ENCODE measurements at regions not wholly inside any gene's neighbourhood (a gene's known extent, or its start where the extent isn't known, plus 50 kb on each side); places are given as distances from the start of the nearest gene placed in this dataset.
A peak's percentile ranks its signal among the peaks of the same experiment; 100 is the strongest.
"Not testable (repeated sequence)": the region's sequence is repeated elsewhere in the genome, so short reads cannot be mapped to it uniquely, and the experiment has no call there.

- Histone ChIP-seq H3K27me3 (ENCODE audit: control insufficient read depth in 1 of 2, insufficient read depth in 2 of 2, low read length in 2 of 2) (no peaks in the 10 kb centered on the region), H3K27ac (ENCODE audit: low read length) (no peak overlapping the region), H3K4me3 (ENCODE audit: low read length in 2 of 2) (no peak overlapping the region), H3K9ac (ENCODE audit: low read length in 2 of 2) (no peak overlapping the region), H3K36me3 (ENCODE audit: control insufficient read depth in 2 of 2, insufficient read depth in 2 of 2, low read length in 2 of 2) (no peaks in the 10 kb centered on the region), H3K9me3 (ENCODE audit: control insufficient read depth in 2 of 2, low read length in 2 of 2) (no peaks in the 10 kb centered on the region), H3K4me1 (ENCODE audit: control insufficient read depth, insufficient read depth, low read length) (no peaks in the 10 kb centered on the region)
Measured at GRCh38 chr11:116030697-116031331, 526.6 kb upstream of the CADM1 start.

- not testable (repeated sequence) for H3K27ac ChIP-seq (ENCODE audit: low read length); H3K4me3 ChIP-seq (ENCODE audit: low read length in 2 of 2); H3K4me1 ChIP-seq (ENCODE audit: control insufficient read depth, insufficient read depth, low read length); H3K36me3 ChIP-seq (ENCODE audit: control insufficient read depth in 2 of 2, insufficient read depth in 2 of 2, low read length in 2 of 2); H3K27me3 ChIP-seq (ENCODE audit: control insufficient read depth in 1 of 2, insufficient read depth in 2 of 2, low read length in 2 of 2); H3K9ac ChIP-seq (ENCODE audit: low read length in 2 of 2); H3K9me3 ChIP-seq (ENCODE audit: control insufficient read depth in 2 of 2, low read length in 2 of 2)
Measured at GRCh38 chr11:116028506-116028905, 524.3 kb upstream of the CADM1 start.

- no peak overlapping the region for H3K9ac ChIP-seq (ENCODE audit: low read length in 2 of 2)
- H3K27ac ChIP-seq (ENCODE audit: low read length), result no peak overlapping the region
- no peak overlapping the region for H3K4me3 ChIP-seq (ENCODE audit: low read length in 2 of 2)
- no peaks in the 10 kb centered on the region for H3K4me1 ChIP-seq (ENCODE audit: control insufficient read depth, insufficient read depth, low read length)
- H3K27me3 ChIP-seq (ENCODE audit: control insufficient read depth in 1 of 2, insufficient read depth in 2 of 2, low read length in 2 of 2), result no peaks in the 10 kb centered on the region
- H3K9me3 ChIP-seq (ENCODE audit: control insufficient read depth in 2 of 2, low read length in 2 of 2), result peaks cover 0 to 3% of the 10 kb centered on the region in 2 donors
- no peaks in the 10 kb centered on the region for H3K36me3 ChIP-seq (ENCODE audit: control insufficient read depth in 2 of 2, insufficient read depth in 2 of 2, low read length in 2 of 2)
Measured at GRCh38 chr11:115999437-115999836, 495.2 kb upstream of the CADM1 start.

- no peak overlapping the region for H3K4me3 ChIP-seq (ENCODE audit: low read length in 2 of 2)
- peaks cover 0 to 4% of the 10 kb centered on the region in 2 donors for H3K9me3 ChIP-seq (ENCODE audit: control insufficient read depth in 2 of 2, low read length in 2 of 2)
- no peak overlapping the region for H3K9ac ChIP-seq (ENCODE audit: low read length in 2 of 2)
- H3K36me3 ChIP-seq (ENCODE audit: control insufficient read depth in 2 of 2, insufficient read depth in 2 of 2, low read length in 2 of 2), result no peaks in the 10 kb centered on the region
- H3K27me3 ChIP-seq (ENCODE audit: control insufficient read depth in 1 of 2, insufficient read depth in 2 of 2, low read length in 2 of 2), result no peaks in the 10 kb centered on the region
- H3K4me1 ChIP-seq (ENCODE audit: control insufficient read depth, insufficient read depth, low read length), result no peaks in the 10 kb centered on the region
- H3K27ac ChIP-seq (ENCODE audit: low read length), result no peak overlapping the region
Measured at GRCh38 chr11:115996808-115997188, 492.6 kb upstream of the CADM1 start.

GRCh38 chr11:115996125-115996807 lies 492.1 kb upstream of the CADM1 start:
- Histone ChIP-seq H3K4me3 (ENCODE audit: low read length in 2 of 2) (no peak overlapping the region), H3K27ac (ENCODE audit: low read length) (no peak overlapping the region), H3K9me3 (ENCODE audit: control insufficient read depth in 2 of 2, low read length in 2 of 2) (peaks cover 0 to 4% of the 10 kb centered on the region in 2 donors), H3K36me3 (ENCODE audit: control insufficient read depth in 2 of 2, insufficient read depth in 2 of 2, low read length in 2 of 2) (no peaks in the 10 kb centered on the region), H3K9ac (ENCODE audit: low read length in 2 of 2) (no peak overlapping the region), H3K27me3 (ENCODE audit: control insufficient read depth in 1 of 2, insufficient read depth in 2 of 2, low read length in 2 of 2) (no peaks in the 10 kb centered on the region), H3K4me1 (ENCODE audit: control insufficient read depth, insufficient read depth, low read length) (no peaks in the 10 kb centered on the region)

- Histone ChIP-seq H3K4me1 (ENCODE audit: control insufficient read depth, insufficient read depth, low read length) (no peaks in the 10 kb centered on the region), H3K4me3 (ENCODE audit: low read length in 2 of 2) (no peak overlapping the region), H3K27me3 (ENCODE audit: control insufficient read depth in 1 of 2, insufficient read depth in 2 of 2, low read length in 2 of 2) (no peaks in the 10 kb centered on the region), H3K9me3 (ENCODE audit: control insufficient read depth in 2 of 2, low read length in 2 of 2) (peaks cover 0 to 4% of the 10 kb centered on the region in 2 donors), H3K27ac (ENCODE audit: low read length) (no peak overlapping the region), H3K36me3 (ENCODE audit: control insufficient read depth in 2 of 2, insufficient read depth in 2 of 2, low read length in 2 of 2) (no peaks in the 10 kb centered on the region), H3K9ac (ENCODE audit: low read length in 2 of 2) (no peak overlapping the region)
Measured at GRCh38 chr11:115993590-115993989, 489.4 kb upstream of the CADM1 start.

- Histone ChIP-seq H3K9ac (ENCODE audit: low read length in 2 of 2) (no peak overlapping the region), H3K27ac (ENCODE audit: low read length) (no peak overlapping the region), H3K4me1 (ENCODE audit: control insufficient read depth, insufficient read depth, low read length) (no peaks in the 10 kb centered on the region), H3K27me3 (ENCODE audit: control insufficient read depth in 1 of 2, insufficient read depth in 2 of 2, low read length in 2 of 2) (no peaks in the 10 kb centered on the region), H3K4me3 (ENCODE audit: low read length in 2 of 2) (peak overlapping the region in 1 of 2 donors; percentile 52), H3K9me3 (ENCODE audit: control insufficient read depth in 2 of 2, low read length in 2 of 2) (peaks cover 0 to 4% of the 10 kb centered on the region in 2 donors), H3K36me3 (ENCODE audit: control insufficient read depth in 2 of 2, insufficient read depth in 2 of 2, low read length in 2 of 2) (no peaks in the 10 kb centered on the region)
Measured at GRCh38 chr11:115990004-115990447, 485.8 kb upstream of the CADM1 start.

GRCh38 chr11:115985896-115986295 lies 481.7 kb upstream of the CADM1 start:
- H3K9me3 ChIP-seq (ENCODE audit: control insufficient read depth in 2 of 2, low read length in 2 of 2), result no peaks in the 10 kb centered on the region
- no peak overlapping the region for H3K4me3 ChIP-seq (ENCODE audit: low read length in 2 of 2)
- no peak overlapping the region for H3K9ac ChIP-seq (ENCODE audit: low read length in 2 of 2)
- no peak overlapping the region for H3K27ac ChIP-seq (ENCODE audit: low read length)
- H3K27me3 ChIP-seq (ENCODE audit: control insufficient read depth in 1 of 2, insufficient read depth in 2 of 2, low read length in 2 of 2), result no peaks in the 10 kb centered on the region
- no peaks in the 10 kb centered on the region for H3K36me3 ChIP-seq (ENCODE audit: control insufficient read depth in 2 of 2, insufficient read depth in 2 of 2, low read length in 2 of 2)
- H3K4me1 ChIP-seq (ENCODE audit: control insufficient read depth, insufficient read depth, low read length), result peaks cover 10% of the 10 kb centered on the region

GRCh38 chr11:115984228-115984627 lies 480.0 kb upstream of the CADM1 start:
- Histone ChIP-seq H3K9ac (ENCODE audit: low read length in 2 of 2) (no peak overlapping the region), H3K27me3 (ENCODE audit: control insufficient read depth in 1 of 2, insufficient read depth in 2 of 2, low read length in 2 of 2) (no peaks in the 10 kb centered on the region), H3K9me3 (ENCODE audit: control insufficient read depth in 2 of 2, low read length in 2 of 2) (no peaks in the 10 kb centered on the region), H3K4me3 (ENCODE audit: low read length in 2 of 2) (no peak overlapping the region), H3K4me1 (ENCODE audit: control insufficient read depth, insufficient read depth, low read length) (peaks cover 19% of the 10 kb centered on the region), H3K36me3 (ENCODE audit: control insufficient read depth in 2 of 2, insufficient read depth in 2 of 2, low read length in 2 of 2) (no peaks in the 10 kb centered on the region), H3K27ac (ENCODE audit: low read length) (no peak overlapping the region)

- no peak overlapping the region for H3K27ac ChIP-seq (ENCODE audit: low read length)
- H3K36me3 ChIP-seq (ENCODE audit: control insufficient read depth in 2 of 2, insufficient read depth in 2 of 2, low read length in 2 of 2), result no peaks in the 10 kb centered on the region
- H3K4me1 ChIP-seq (ENCODE audit: control insufficient read depth, insufficient read depth, low read length), result peaks cover 19% of the 10 kb centered on the region
- no peaks in the 10 kb centered on the region for H3K9me3 ChIP-seq (ENCODE audit: control insufficient read depth in 2 of 2, low read length in 2 of 2)
- no peaks in the 10 kb centered on the region for H3K27me3 ChIP-seq (ENCODE audit: control insufficient read depth in 1 of 2, insufficient read depth in 2 of 2, low read length in 2 of 2)
- H3K9ac ChIP-seq (ENCODE audit: low read length in 2 of 2), result no peak overlapping the region
- H3K4me3 ChIP-seq (ENCODE audit: low read length in 2 of 2), result no peak overlapping the region
Measured at GRCh38 chr11:115982666-115983065, 478.5 kb upstream of the CADM1 start.

- Histone ChIP-seq H3K36me3 (ENCODE audit: control insufficient read depth in 2 of 2, insufficient read depth in 2 of 2, low read length in 2 of 2) (no peaks in the 10 kb centered on the region), H3K4me3 (ENCODE audit: low read length in 2 of 2) (no peak overlapping the region)
Measured at GRCh38 chr11:115981814-115982471, 477.7 kb upstream of the CADM1 start.

More at GRCh38 chr11:115981814-115982471, 477.7 kb upstream of the CADM1 start:
- Histone ChIP-seq H3K27me3 (ENCODE audit: control insufficient read depth in 1 of 2, insufficient read depth in 2 of 2, low read length in 2 of 2) (no peaks in the 10 kb centered on the region), H3K27ac (ENCODE audit: low read length) (no peak overlapping the region), H3K4me1 (ENCODE audit: control insufficient read depth, insufficient read depth, low read length) (peaks cover 19% of the 10 kb centered on the region), H3K9me3 (ENCODE audit: control insufficient read depth in 2 of 2, low read length in 2 of 2) (no peaks in the 10 kb centered on the region), H3K9ac (ENCODE audit: low read length in 2 of 2) (no peak overlapping the region)

Data from stomach smooth muscle (tissue), 2 donors.